Fibroblast of lung (primary cell): ENCODE measurements at regions not wholly inside any gene's neighbourhood (a gene's known extent, or its start where the extent isn't known, plus 50 kb on each side); places are given as distances from the start of the nearest gene placed in this dataset.

Experiments used
- DNase-seq, 2 donors: peaks; one replicate each; pipeline versions ENCODE4 v3.0.0 to v3.0.0-alpha.2; 2010; ENCODE audit warnings: low read depth in 2 of 2
- H2AFZ ChIP-seq: 2 replicates; pipeline ENCODE4 v1.5.1; 2012; ENCODE audit warnings: low read length, control low read depth, inconsistent platforms
- H3K27ac ChIP-seq: 2 replicates; pipeline ENCODE4 v1.5.1; 2011; ENCODE audit warnings: low read length, control low read depth; ENCODE audit not compliant: insufficient read depth
- H3K27me3 ChIP-seq: 2 replicates; pipeline ENCODE4 v1.5.1; 2011; ENCODE audit warnings: mild to moderate bottlenecking, low read length; ENCODE audit not compliant: control insufficient read depth, insufficient read depth
- H3K36me3 ChIP-seq: 2 replicates; pipeline ENCODE4 v1.5.1; 2011; ENCODE audit warnings: low read length; ENCODE audit not compliant: control insufficient read depth, insufficient read depth
- H3K4me1 ChIP-seq: 2 replicates; pipeline ENCODE4 v1.5.1; 2011; ENCODE audit warnings: low read length; ENCODE audit not compliant: control insufficient read depth, insufficient read depth; ENCODE audit errors: extremely low read depth
- H3K4me2 ChIP-seq: 2 replicates; pipeline ENCODE4 v1.5.1; 2011; ENCODE audit warnings: low read length, control low read depth; ENCODE audit not compliant: insufficient read depth; ENCODE audit errors: extremely low read depth
- H3K4me3 ChIP-seq, 4 experiments: fragments of 200-600 bp in 1 of 4; sonication (generic) in 1 of 4; replicated peaks in 1 of 4; 2 replicates each; pipeline ENCODE4 v1.5.1; 2011 to 2016; ENCODE audit warnings: low read length in 4 of 4, low read depth in 3 of 4, mild to moderate bottlenecking in 3 of 4, control low read depth in 2 of 4, inconsistent platforms in 1 of 4, mixed read lengths in 1 of 4; ENCODE audit not compliant: insufficient read depth in 1 of 4; ENCODE audit errors: control extremely low read depth in 1 of 4
- H3K79me2 ChIP-seq: 2 replicates; pipeline ENCODE4 v1.5.1; 2012; ENCODE audit warnings: mild to moderate bottlenecking, low read length, inconsistent platforms; ENCODE audit not compliant: control insufficient read depth, insufficient read depth
- H3K9ac ChIP-seq: 2 replicates; pipeline ENCODE4 v1.5.1; 2011; ENCODE audit warnings: mild to moderate bottlenecking, low read length, control low read depth; ENCODE audit not compliant: insufficient read depth
- H3K9me3 ChIP-seq: 2 replicates; pipeline ENCODE4 v1.5.1; 2012; ENCODE audit warnings: low read depth, low read length; ENCODE audit not compliant: control insufficient read depth, insufficient read depth
- H4K20me1 ChIP-seq: 2 replicates; pipeline ENCODE4 v1.5.1; 2011; ENCODE audit warnings: low read length; ENCODE audit not compliant: control insufficient read depth, insufficient read depth; ENCODE audit errors: extremely low read depth
- EZH2 ChIP-seq: IDR thresholded peaks from 2 replicates; pipeline ENCODE4 v1.5.1; 2012; ENCODE audit warnings: low read length, control low read depth, mild to moderate bottlenecking; ENCODE audit errors: missing control alignments
- TF ChIP-seq, protein P1 (sequence below), 2 donors: IDR thresholded peaks in 1 of 2; conservative IDR thresholded peaks in 1 of 2; 1 replicate in 1 of 2; 2 replicates in 1 of 2; pipeline ENCODE4 v1.5.1; 2011 to 2012; ENCODE audit warnings: low read length in 2 of 2, control low read depth in 1 of 2, inconsistent platforms in 1 of 2, low read depth in 1 of 2, mild to moderate bottlenecking in 1 of 2

DNA sequence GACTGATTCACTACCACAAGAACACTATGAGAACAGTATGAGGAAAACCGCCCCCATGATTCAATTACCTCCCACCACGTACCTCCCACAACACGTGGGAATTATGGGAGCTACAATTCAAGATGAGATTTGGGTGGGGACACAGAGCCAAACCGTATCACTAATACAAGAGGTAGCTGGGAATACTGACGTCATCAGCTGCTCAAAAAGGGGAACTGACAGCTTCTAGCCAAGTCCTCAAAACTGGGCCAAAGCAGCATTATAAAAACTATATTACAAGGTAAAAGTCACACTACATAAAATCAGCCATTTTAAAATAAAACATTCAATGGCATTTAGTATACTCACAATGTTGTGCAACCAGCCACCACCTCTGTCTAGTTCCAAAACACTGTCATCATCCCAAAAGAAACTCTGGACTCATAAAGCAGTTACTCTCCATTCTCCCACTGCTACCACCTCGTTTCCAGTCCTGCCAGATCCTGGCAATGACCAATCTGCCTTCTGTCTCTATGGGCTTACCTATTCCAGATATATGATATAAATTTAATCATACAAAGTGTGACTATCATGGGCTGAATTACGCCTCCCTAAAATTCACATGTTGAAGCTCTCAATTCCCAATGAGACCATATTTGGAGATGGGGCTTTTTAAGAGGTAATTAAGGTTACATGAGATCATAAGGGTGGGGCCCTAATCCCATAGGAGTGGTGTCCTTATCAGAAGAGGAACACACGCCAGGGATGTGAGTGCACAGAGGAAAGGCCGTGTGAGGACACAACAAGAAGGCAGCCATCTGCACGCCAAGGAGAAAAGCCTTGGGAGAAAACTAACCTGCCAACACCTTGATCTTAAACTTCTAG, 192.1 kb downstream of the SETD4 start:
- Histone ChIP-seq H3K27ac (no peak overlapping the region), H4K20me1 (no peaks in the 10 kb centered on the region)
- DNase-seq: no peak

DNA sequence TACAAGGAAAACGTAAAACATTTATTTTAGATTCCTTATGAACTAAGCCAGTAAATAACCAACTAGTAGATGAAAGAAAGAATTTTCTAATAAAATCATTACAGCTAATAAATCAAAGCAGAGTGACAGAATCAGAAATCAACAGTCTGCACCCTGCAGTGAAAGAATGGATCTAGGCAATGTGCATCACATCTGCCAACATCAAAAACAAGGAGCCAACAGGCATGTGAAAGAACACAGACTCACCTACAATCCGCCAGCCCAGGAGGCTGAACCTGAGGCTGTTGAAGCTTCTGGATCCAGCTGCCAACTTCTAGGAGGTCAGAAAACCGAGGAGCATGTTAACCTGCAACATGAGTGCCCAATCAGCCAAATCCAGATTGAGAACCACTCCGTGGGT, 196.3 kb downstream of the SETD4 start:
- Histone ChIP-seq H3K79me2 (no peaks in the 10 kb centered on the region), H3K4me3 (no peak overlapping the region), H3K4me2 (no peak overlapping the region), H4K20me1 (no peaks in the 10 kb centered on the region), H3K27ac (no peak overlapping the region), H3K36me3 (no peaks in the 10 kb centered on the region), H3K9ac (no peak overlapping the region), H3K4me1 (no peaks in the 10 kb centered on the region), H3K27me3 (no peaks in the 10 kb centered on the region), H3K9me3 (no peaks in the 10 kb centered on the region), H2AFZ (no peak overlapping the region)
- TF ChIP-seq EZH2: no peak
- TF ChIP-seq, protein P1, sequence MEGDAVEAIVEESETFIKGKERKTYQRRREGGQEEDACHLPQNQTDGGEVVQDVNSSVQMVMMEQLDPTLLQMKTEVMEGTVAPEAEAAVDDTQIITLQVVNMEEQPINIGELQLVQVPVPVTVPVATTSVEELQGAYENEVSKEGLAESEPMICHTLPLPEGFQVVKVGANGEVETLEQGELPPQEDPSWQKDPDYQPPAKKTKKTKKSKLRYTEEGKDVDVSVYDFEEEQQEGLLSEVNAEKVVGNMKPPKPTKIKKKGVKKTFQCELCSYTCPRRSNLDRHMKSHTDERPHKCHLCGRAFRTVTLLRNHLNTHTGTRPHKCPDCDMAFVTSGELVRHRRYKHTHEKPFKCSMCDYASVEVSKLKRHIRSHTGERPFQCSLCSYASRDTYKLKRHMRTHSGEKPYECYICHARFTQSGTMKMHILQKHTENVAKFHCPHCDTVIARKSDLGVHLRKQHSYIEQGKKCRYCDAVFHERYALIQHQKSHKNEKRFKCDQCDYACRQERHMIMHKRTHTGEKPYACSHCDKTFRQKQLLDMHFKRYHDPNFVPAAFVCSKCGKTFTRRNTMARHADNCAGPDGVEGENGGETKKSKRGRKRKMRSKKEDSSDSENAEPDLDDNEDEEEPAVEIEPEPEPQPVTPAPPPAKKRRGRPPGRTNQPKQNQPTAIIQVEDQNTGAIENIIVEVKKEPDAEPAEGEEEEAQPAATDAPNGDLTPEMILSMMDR (conservative IDR thresholded peaks at IDR 0.05 in 1 of 2, IDR thresholded peaks at IDR 0.05 in 1 of 2; ENCODE audit: low read depth in 1 of 2, low read length in 2 of 2): no peak
- no peak for DNase-seq

More for the DNA sequence above, 192.1 kb downstream of the SETD4 start:
- no peaks in the 10 kb centered on the region for H3K9me3 ChIP-seq
- H3K36me3 ChIP-seq: no peaks in the 10 kb centered on the region
- no peak overlapping the region for H3K4me3 ChIP-seq
- no peaks in the 10 kb centered on the region for H3K79me2 ChIP-seq
- H3K27me3 ChIP-seq: no peaks in the 10 kb centered on the region
- TF ChIP-seq EZH2: no peak
- TF ChIP-seq, protein P1 (conservative IDR thresholded peaks at IDR 0.05 in 1 of 2, IDR thresholded peaks at IDR 0.05 in 1 of 2; ENCODE audit: low read depth in 1 of 2, low read length in 2 of 2): no peak
- no peak overlapping the region for H3K9ac ChIP-seq
- no peak overlapping the region for H2AFZ ChIP-seq
- H3K4me2 ChIP-seq: no peak overlapping the region
- no peaks in the 10 kb centered on the region for H3K4me1 ChIP-seq

DNA sequence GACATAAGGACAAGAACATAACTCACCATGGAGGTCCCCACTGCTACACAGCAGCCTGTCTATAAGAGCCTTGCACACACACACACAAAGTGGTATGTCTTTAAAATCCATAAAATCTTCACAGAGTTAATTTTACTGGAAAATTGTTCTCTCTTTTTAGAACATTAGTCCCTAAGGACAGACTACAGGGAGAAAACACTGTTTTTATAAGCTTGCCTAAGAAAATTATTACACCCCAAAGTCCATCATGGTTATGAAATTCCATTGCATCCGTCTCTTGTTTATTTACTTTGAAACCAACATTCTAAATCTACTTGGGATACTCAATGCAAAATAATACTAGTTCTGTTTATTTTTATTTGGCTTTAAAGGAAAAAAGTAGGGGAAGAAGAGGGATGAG, 197.4 kb downstream of the SETD4 start:
- DNase-seq: peak in 1 of 2 donors; percentile 31

More for the DNA sequence above, 197.4 kb downstream of the SETD4 start:
- H3K4me1 ChIP-seq: no peaks in the 10 kb centered on the region
- H4K20me1 ChIP-seq: no peaks in the 10 kb centered on the region
- H3K4me2 ChIP-seq: no peak overlapping the region
- H3K79me2 ChIP-seq: no peaks in the 10 kb centered on the region
- no peak overlapping the region for H2AFZ ChIP-seq
- no peaks in the 10 kb centered on the region for H3K36me3 ChIP-seq
- H3K9me3 ChIP-seq: no peaks in the 10 kb centered on the region
- TF ChIP-seq, protein P1 (conservative IDR thresholded peaks at IDR 0.05 in 1 of 2, IDR thresholded peaks at IDR 0.05 in 1 of 2; ENCODE audit: low read depth in 1 of 2, low read length in 2 of 2): no peak
- H3K27ac ChIP-seq: no peak overlapping the region
- no peaks in the 10 kb centered on the region for H3K27me3 ChIP-seq
- no peak overlapping the region for H3K9ac ChIP-seq
- H3K4me3 ChIP-seq: no peak overlapping the region
